Osteoblast (primary cell): ENCODE measurements at regions not wholly inside any gene's neighbourhood (a gene's known extent, or its start where the extent isn't known, plus 50 kb on each side); places are given as distances from the start of the nearest gene placed in this dataset.
A peak's percentile ranks its signal among the peaks of the same experiment; 100 is the strongest.
"Not testable (repeated sequence)": the region's sequence is repeated elsewhere in the genome, so short reads cannot be mapped to it uniquely, and the experiment has no call there.

Experiments
- DNase-seq: peaks from one replicate; pipeline ENCODE4 v3.0.0; 2011; ENCODE audit warnings: low spot score, mixed read lengths; ENCODE audit not compliant: insufficient read length; ENCODE audit errors: missing footprints
- H2AFZ ChIP-seq: 2 replicates; pipeline ENCODE4 v1.6.0; 2011; ENCODE audit warnings: mild to moderate bottlenecking, low read length
- H3K27ac ChIP-seq: 2 replicates; pipeline ENCODE4 v1.5.1; 2011; ENCODE audit warnings: mild to moderate bottlenecking, low read depth, low read length, moderate library complexity
- H3K27me3 ChIP-seq: 2 replicates; pipeline ENCODE4 v1.6.0; 2012; ENCODE audit warnings: mild to moderate bottlenecking, control low read depth, inconsistent platforms, low read length, moderate library complexity; ENCODE audit not compliant: insufficient read depth
- H3K36me3 ChIP-seq: 2 replicates; pipeline ENCODE4 v1.5.1; 2011; ENCODE audit warnings: mild to moderate bottlenecking, low read length, control low read depth, moderate library complexity; ENCODE audit not compliant: insufficient read depth
- H3K4me1 ChIP-seq: 2 replicates; pipeline ENCODE4 v1.5.1; 2011; ENCODE audit warnings: mild to moderate bottlenecking, low read length, control low read depth, moderate library complexity; ENCODE audit not compliant: insufficient read depth
- H3K4me2 ChIP-seq: 2 replicates; pipeline ENCODE4 v1.6.0; 2011; ENCODE audit warnings: mild to moderate bottlenecking, low read length; ENCODE audit not compliant: insufficient read depth
- H3K4me3 ChIP-seq: fragments of 200-600 bp; sonication (generic); 3 replicates; pipeline ENCODE4 v1.5.1; 2012; ENCODE audit warnings: mild to moderate bottlenecking, low read length, inconsistent platforms; ENCODE audit not compliant: insufficient read depth
- H3K79me2 ChIP-seq: 2 replicates; pipeline ENCODE4 v1.6.0; 2012; ENCODE audit warnings: mild to moderate bottlenecking, low read length, control low read depth, inconsistent platforms; ENCODE audit not compliant: insufficient read depth
- H3K9me3 ChIP-seq: 2 replicates; pipeline ENCODE4 v1.5.1; 2011; ENCODE audit warnings: low read depth, low read length, control low read depth
- H4K20me1 ChIP-seq: 2 replicates; pipeline ENCODE4 v1.6.0; 2012; ENCODE audit warnings: mild to moderate bottlenecking, low read length, control low read depth; ENCODE audit not compliant: insufficient read depth
- CTCF ChIP-seq: IDR thresholded peaks from 2 replicates; pipeline ENCODE4 v1.5.1; 2011; ENCODE audit warnings: mild to moderate bottlenecking, low read depth, low read length, moderate library complexity; ENCODE audit errors: extremely low read depth

GRCh38 chr12:105508096-105508495 lies 177.6 kb downstream of the C12orf75 start:
- no peaks in the 10 kb centered on the region for H3K79me2 ChIP-seq
- no peak for TF ChIP-seq CTCF
- no peak overlapping the region for H2AFZ ChIP-seq
- H3K27me3 ChIP-seq, result no peaks in the 10 kb centered on the region
- no peaks in the 10 kb centered on the region for H4K20me1 ChIP-seq
- H3K27ac ChIP-seq, result no peak overlapping the region
- no peaks in the 10 kb centered on the region for H3K36me3 ChIP-seq
- no peak for DNase-seq
- no peak overlapping the region for H3K4me2 ChIP-seq
- no peak overlapping the region for H3K4me3 ChIP-seq
- H3K9me3 ChIP-seq, result no peaks in the 10 kb centered on the region
- H3K4me1 ChIP-seq, result no peaks in the 10 kb centered on the region

GRCh38 chr12:105510526-105510925 lies 180.0 kb downstream of the C12orf75 start:
- H3K79me2 ChIP-seq, result no peaks in the 10 kb centered on the region
- no peak overlapping the region for H2AFZ ChIP-seq
- H3K4me3 ChIP-seq, result no peak overlapping the region
- no peak overlapping the region for H3K27ac ChIP-seq
- DNase-seq, result no peak
- no peaks in the 10 kb centered on the region for H3K4me1 ChIP-seq
- no peaks in the 10 kb centered on the region for H3K36me3 ChIP-seq
- no peaks in the 10 kb centered on the region for H3K9me3 ChIP-seq
- TF ChIP-seq CTCF, result no peak
- no peaks in the 10 kb centered on the region for H4K20me1 ChIP-seq
- no peaks in the 10 kb centered on the region for H3K27me3 ChIP-seq
- no peak overlapping the region for H3K4me2 ChIP-seq

- H2AFZ ChIP-seq, H3K79me2 ChIP-seq, H3K27me3 ChIP-seq, H3K4me2 ChIP-seq, H3K4me3 ChIP-seq, H3K27ac ChIP-seq, H3K4me1 ChIP-seq, H3K36me3 ChIP-seq, H3K9me3 ChIP-seq, H4K20me1 ChIP-seq, DNase-seq: not testable (repeated sequence)
Measured at GRCh38 chr12:105512861-105513260, 182.4 kb downstream of the C12orf75 start.

- H3K4me1 ChIP-seq, result peaks cover 11% of the 10 kb centered on the region
- H4K20me1 ChIP-seq, result no peaks in the 10 kb centered on the region
- no peaks in the 10 kb centered on the region for H3K27me3 ChIP-seq
- no peak overlapping the region for H3K4me3 ChIP-seq
- no peak for TF ChIP-seq CTCF
- no peaks in the 10 kb centered on the region for H3K9me3 ChIP-seq
- no peak for DNase-seq
- H3K36me3 ChIP-seq, result no peaks in the 10 kb centered on the region
- H2AFZ ChIP-seq, result no peak overlapping the region
- no peak overlapping the region for H3K27ac ChIP-seq
- peak overlapping the region; percentile 46 for H3K4me2 ChIP-seq
- H3K79me2 ChIP-seq, result no peaks in the 10 kb centered on the region
Measured at GRCh38 chr12:105522166-105522825, 191.8 kb downstream of the C12orf75 start.
